ENCODE measurements at regions not wholly inside any gene's neighbourhood (a gene's known extent, or its start where the extent isn't known, plus 50 kb on each side); places are given as distances from the start of the nearest gene placed in this dataset.

GRCh38 chr1:43054961-43055360 is 96.3 kb upstream of the SLC2A1 start:
- DNase-seq (ENCODE audit: extremely low spot score) = no peak
- ChIA-PET POLR2A (no interaction called here), CTCF (no interaction called here)
- TF ChIP-seq CTCF (IDR thresholded peaks at IDR 0.05; ENCODE audit: control extremely low read depth, extremely low read depth, low read depth, missing control alignments) = no peak

- TF ChIP-seq CTCF (IDR thresholded peaks at IDR 0.05; ENCODE audit: control extremely low read depth, extremely low read depth, low read depth, missing control alignments) = no peak
- POLR2A ChIA-PET = no interaction called here
- DNase-seq (ENCODE audit: extremely low spot score) = no peak
- CTCF ChIA-PET = interaction anchor here (2.0 to 2.9 kb wide), 2 partner anchors 11 to 20 kb away, joined by 5 to 13 read pairs; no protein-coding TSS in a partner anchor
Measured at GRCh38 chr1:43052786-43053439, 94.2 kb upstream of the SLC2A1 start.

- ChIA-PET CTCF (interaction anchor here (2.0 to 2.9 kb wide), 2 partner anchors 12 to 21 kb away, joined by 5 to 13 read pairs; no protein-coding TSS in a partner anchor), POLR2A (no interaction called here)
- no peak for TF ChIP-seq CTCF (IDR thresholded peaks at IDR 0.05; ENCODE audit: control extremely low read depth, extremely low read depth, low read depth, missing control alignments)
- DNase-seq (ENCODE audit: extremely low spot score) = no peak
Measured at GRCh38 chr1:43052322-43052721, 93.7 kb upstream of the SLC2A1 start.

GRCh38 chr1:43049481-43049880 is 90.8 kb upstream of the SLC2A1 start:
- TF ChIP-seq CTCF (IDR thresholded peaks at IDR 0.05; ENCODE audit: control extremely low read depth, extremely low read depth, low read depth, missing control alignments) = no peak
- DNase-seq (ENCODE audit: extremely low spot score) = no peak
- ChIA-PET POLR2A (no interaction called here), CTCF (interaction anchor here (0.8 to 2.0 kb wide), 3 partner anchors 24 to 134 kb away, joined by 3 to 4 read pairs (median 4); no protein-coding TSS in a partner anchor)

- TF ChIP-seq CTCF (IDR thresholded peaks at IDR 0.05; ENCODE audit: control extremely low read depth, extremely low read depth, low read depth, missing control alignments) = no peak
- ChIA-PET POLR2A (no interaction called here), CTCF (interaction anchor here (1.8 to 3.2 kb wide), 3 partner anchors 25 to 134 kb away, joined by 4 to 10 read pairs (median 6); no protein-coding TSS in a partner anchor)
- DNase-seq (ENCODE audit: extremely low spot score) = no peak
Measured at GRCh38 chr1:43048601-43049011, 89.9 kb upstream of the SLC2A1 start.

GRCh38 chr1:43047135-43047534 is 88.5 kb upstream of the SLC2A1 start:
- ChIA-PET CTCF (interaction anchor here (0.9 to 3.2 kb wide), 5 partner anchors 9 to 134 kb away, joined by 3 to 10 read pairs (median 6); no protein-coding TSS in a partner anchor), POLR2A (no interaction called here)
- no peak for TF ChIP-seq CTCF (IDR thresholded peaks at IDR 0.05; ENCODE audit: control extremely low read depth, extremely low read depth, low read depth, missing control alignments)
- no peak for DNase-seq (ENCODE audit: extremely low spot score)

Data from GM10248 (cell line).